ENCODE measurements at regions not wholly inside any gene's neighbourhood (a gene's known extent, or its start where the extent isn't known, plus 50 kb on each side); places are given as distances from the start of the nearest gene placed in this dataset.

DNA sequence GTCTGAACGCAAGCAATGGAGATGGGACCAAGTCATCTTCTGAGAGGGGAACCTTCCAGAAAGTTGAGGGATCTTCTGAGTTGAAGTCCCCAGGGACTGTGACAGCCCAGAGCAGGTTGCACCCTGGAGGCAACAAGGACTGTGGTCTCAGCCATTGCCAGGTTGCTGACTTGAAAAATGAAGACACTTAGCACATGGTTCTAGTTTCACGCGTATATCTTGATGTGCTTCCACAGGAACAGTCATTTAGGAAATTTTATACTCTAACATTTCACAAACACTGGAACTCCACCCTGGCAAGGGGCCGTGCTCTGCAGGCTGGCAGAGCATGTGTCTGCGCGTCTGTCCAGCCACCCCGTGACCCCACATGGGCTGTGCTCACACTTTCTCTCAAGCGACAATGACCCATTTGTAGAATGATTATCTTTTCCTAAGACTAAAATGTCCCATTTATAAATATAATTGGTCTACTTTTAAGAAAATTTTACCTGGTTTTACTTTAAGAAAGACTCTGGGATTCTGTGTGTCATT lies 157.0 kb downstream of the ERMARD start:
- in situ Hi-C loops (cut with HindIII; ENCODE audit: low sequenced_read_pairs): no loop called here
- DNase-seq (ENCODE audit: low spot score): no peak

DNA sequence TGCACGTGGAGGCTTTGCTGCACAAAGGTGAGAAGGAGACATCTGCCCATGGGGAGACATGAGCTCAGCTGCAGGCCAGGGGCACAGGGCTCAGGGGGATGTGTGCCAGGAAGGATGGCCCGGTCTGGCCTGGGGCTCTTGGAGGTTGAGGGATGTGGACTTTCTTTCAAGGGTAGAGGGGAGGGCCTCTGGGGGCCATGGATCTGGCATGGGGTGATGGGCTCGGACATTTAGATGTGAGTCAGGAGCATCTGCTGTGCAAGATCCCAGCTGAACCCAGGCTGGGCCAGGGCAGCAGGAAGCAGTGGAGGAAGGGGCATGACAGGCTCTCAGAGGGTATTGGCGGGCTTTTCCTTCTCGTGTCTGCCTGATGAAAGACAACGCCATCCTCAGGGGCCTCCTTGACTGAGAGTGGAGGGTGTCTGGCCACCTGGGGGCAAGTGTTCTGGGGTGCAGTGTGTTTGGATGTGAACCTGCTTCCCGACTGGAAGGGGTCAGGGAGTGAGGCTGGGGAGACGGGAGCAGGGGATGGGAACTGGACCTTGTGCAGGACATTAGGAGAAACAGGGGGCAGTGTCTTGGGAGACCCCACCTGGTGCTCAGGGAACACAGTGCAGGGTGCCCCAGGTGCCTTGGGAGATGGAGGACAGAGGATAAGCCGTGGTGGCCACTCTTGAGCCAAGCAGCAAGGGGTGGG lies 156.1 kb downstream of the ERMARD start:
- no peak for DNase-seq (ENCODE audit: low spot score)
- in situ Hi-C loops (cut with HindIII; ENCODE audit: low sequenced_read_pairs): no loop called here

DNA sequence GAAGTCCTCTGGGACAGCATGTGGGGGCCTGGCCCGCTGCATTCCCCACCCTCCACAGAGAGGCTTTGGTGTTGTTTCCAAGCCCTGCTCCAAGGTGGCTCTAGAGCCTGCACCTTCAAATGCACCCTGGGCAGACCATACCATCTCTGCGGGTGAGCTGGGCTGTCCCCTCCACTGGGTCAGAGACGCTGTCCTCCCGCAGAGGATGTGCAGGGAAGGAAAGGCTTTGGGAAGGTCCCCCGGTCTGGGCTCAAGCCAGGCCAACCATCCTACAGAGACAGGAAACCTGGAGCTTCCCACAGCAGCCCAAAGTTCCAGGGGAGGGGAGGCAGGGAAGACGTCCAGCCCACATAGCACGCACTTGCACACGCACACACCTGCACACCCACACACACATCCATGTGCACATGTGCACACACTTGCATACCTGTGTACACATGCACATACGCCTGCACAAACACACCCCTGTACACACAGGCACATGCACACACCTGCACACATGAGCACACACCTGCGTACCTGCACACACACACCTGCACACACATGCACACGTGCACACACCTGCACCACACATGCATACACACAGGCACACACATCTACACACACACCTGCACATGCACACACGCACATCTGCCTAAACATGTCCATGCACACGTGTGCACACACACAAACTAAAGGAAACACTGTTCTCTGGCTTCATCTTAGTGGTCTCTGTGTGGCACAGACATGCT lies 155.4 kb downstream of the ERMARD start:
- in situ Hi-C loops (cut with HindIII; ENCODE audit: low sequenced_read_pairs): no loop called here
- DNase-seq (ENCODE audit: low spot score): no peak

DNA sequence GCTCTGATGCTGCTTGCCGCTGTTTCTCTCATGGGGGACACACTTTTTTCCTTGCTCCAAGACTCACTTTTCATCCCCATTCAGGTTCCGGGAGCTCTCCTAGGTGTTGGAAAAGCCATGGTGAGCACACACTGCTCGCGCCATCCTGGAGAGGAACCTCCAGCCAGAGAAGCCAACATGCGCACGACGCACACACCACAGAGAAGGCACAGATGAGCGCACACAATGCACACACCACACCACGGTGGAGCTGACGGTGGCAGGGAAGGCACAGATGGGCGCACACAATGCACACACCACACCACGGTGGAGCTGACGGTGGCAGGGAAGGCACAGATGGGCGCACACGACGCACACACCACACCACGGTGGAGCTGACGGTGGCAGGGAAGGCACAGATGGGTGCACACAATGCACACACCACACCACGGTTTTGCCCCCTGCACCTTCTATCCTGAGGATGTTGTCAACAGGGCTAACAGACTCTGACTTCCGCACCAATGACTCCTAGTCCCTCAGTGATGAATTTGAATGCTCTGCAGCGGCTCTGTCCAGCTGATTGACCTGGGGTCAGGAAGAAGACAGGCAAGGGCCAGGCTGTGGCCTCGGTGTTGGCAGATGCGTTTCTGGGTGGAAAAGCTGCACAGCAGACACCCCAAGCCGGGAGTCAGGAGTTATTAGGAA lies 154.7 kb downstream of the ERMARD start:
- DNase-seq (ENCODE audit: low spot score): no peak
- in situ Hi-C loops (cut with HindIII; ENCODE audit: low sequenced_read_pairs): no loop called here

DNA sequence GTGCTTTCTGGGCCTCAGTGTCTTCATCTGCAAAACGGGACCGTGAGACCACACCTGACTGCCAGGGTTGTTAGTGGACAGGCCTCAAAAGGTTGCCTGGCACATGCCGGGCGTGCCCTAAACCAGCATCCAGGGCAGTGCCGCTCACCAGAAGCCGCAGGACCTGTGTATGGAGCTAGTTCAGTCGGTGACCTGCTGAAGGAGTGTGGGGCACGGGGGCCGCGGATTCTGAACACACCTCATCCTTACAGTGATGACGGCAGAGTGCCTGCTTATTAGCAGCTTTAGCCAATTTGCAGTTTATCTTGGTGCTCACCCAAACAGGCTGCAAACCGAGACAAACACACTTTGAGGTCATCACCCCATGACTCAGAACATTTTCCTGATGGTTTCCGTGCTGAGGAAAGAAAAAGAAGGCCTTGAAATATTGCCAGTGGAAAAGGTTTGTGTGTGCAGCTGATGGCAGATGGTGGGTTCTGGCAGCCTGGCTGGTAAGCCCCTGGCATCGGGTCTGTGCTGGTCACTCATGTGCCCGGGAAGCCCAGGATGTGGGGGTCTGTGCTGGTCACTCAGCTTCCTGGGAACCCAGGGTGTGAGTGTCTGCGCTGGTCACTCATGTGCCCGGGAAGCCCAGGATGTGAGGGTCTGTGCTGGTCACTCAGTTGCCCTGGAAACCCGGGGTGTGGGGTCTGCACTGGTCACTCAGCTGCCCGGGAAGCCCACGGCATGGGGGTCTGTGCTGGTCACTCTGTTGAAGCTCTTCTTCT lies 153.8 kb downstream of the ERMARD start:
- in situ Hi-C loops (cut with HindIII; ENCODE audit: low sequenced_read_pairs): no loop called here
- DNase-seq (ENCODE audit: low spot score): no peak

DNA sequence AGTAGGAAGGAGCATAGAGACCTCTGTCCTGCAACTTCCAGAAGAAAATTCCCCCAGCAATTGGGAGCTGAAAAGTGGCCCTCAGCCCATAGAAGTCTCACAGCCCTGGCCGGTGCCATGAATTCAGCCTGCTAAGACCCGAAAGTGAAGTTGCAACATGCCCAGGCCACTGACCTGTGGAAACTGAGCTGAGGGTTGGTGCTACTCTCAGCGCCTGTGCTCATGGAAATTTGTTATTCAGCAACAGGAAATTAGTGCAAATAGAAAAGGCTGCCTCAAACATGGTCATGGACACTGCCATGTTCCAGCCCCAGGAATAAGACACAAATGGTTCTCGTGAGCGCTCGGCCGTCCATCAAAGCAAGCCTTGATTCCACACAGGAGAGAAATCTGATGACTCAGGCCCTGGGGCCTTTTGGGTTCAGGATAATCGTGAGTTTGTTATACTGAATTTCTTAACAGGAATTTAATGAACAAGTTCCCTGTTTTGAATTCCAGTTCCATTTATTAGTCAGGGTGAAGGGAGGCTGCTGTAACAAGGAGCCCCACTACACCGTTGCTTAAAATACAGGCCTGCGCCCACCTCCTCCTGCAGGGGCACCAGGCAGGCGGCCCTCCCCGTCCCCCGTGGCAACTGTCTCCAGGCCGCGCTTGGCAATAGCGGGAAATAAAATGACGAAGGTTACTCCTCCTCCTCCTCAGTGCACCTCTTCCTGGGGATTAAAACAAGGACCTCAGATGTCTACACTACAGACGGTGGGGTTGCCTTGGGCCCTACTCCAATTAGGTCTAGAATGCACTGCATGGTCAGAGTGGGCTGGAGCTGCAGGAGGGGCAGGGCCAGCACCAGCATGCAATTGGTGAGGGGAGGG lies 152.9 kb downstream of the ERMARD start:
- in situ Hi-C loops (cut with HindIII; ENCODE audit: low sequenced_read_pairs): no loop called here
- DNase-seq (ENCODE audit: low spot score): no peak

DNA sequence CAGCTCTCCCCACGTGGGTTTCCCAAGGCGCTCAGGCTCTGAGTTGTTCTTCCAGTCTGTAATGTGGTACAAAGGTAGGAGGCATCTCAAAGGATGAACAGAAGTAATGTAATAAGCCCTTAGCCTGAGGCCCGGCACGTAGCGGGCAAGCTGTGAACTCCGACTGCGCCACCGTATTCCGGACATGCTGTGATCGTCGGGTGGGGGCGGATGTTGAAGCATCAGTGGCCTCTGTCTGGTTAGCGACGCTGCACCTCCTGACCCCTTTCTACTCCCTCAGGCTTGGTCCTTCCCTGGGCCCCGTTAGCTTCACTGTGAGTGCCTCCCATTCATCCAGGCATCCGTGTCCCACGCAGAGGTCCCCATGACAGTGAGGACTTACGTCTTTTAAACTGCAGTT lies 151.7 kb downstream of the ERMARD start:
- in situ Hi-C loops (cut with HindIII; ENCODE audit: low sequenced_read_pairs): no loop called here
- DNase-seq (ENCODE audit: low spot score): no peak

DNA sequence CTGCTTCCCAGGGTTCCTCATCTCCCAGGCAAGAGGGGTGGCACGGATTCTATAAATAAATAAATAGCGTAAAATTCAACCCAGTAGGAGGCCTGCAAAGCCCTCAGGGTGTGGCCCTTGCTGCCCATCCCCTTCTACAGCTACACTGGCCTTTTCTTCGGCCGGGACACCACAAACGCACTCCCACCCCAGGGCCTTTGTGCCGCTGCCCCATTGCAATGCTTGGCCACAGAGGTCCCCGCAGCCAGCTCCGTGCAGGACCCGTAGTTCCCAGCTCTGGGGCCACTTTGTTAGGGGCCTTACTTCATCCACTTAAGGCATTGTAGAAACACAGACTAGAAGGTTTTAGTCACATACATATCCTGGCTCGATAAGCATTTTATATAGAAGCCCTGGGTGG lies 151.2 kb downstream of the ERMARD start:
- no peak for DNase-seq (ENCODE audit: low spot score)
- in situ Hi-C loops (cut with HindIII; ENCODE audit: low sequenced_read_pairs): no loop called here

DNA sequence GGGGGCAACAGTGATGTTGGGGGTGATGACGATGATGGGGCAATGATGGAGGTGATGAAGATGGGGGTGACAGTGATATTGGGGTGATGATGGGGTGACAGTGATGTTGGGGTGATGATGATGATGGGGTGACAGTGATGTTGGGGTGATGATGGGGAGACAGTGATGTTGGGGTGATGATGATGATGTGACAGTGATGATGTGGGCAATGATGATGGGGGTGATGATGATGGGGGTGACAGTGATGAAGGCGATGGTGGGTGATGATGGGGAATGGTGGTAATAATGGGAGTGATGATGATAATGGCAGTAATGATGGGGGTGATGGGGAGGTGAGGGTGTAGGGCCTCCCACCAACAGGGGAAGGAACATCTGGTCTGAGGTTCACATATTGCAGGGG lies 150.6 kb downstream of the ERMARD start:
- no peak for DNase-seq (ENCODE audit: low spot score)
- in situ Hi-C loops (cut with HindIII; ENCODE audit: low sequenced_read_pairs): no loop called here

DNA sequence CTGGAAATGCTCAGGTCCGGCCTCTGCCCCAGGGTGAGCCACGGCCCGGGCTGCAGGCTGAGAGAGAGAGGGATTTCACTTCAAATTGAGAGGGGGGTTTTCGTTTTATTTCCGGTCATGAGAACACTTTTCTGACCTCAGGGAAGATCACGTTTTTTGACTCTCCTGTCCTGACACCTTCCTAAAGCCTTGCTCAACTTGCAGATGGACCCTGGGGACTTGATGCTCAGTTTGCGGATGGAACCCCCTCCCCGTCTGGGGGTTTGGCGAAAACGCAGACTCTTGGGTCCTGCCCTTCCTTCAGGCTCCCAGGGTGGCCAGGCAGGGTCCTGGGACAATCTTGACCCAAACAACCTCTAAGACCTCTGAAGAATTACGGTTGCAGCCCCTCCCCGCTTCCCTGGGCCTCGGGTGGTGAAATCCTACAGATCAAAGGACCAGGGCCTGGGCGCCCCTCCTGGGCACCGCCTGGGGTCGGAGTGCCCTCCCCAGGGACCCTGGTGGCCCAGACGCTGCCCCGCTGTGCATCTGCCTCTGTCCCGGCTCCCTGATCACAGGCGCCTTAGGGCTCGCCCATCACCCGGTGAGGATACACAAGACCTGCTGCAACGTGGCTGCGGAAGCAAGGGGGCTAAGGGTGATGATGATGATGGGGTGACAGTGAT lies 148.2 kb downstream of the ERMARD start:
- no peak for DNase-seq (ENCODE audit: low spot score)
- in situ Hi-C loops (cut with HindIII; ENCODE audit: low sequenced_read_pairs): loop anchor here (10.0 kb wide), 1 partner anchor 155 kb away; no protein-coding TSS in a partner anchor

DNA sequence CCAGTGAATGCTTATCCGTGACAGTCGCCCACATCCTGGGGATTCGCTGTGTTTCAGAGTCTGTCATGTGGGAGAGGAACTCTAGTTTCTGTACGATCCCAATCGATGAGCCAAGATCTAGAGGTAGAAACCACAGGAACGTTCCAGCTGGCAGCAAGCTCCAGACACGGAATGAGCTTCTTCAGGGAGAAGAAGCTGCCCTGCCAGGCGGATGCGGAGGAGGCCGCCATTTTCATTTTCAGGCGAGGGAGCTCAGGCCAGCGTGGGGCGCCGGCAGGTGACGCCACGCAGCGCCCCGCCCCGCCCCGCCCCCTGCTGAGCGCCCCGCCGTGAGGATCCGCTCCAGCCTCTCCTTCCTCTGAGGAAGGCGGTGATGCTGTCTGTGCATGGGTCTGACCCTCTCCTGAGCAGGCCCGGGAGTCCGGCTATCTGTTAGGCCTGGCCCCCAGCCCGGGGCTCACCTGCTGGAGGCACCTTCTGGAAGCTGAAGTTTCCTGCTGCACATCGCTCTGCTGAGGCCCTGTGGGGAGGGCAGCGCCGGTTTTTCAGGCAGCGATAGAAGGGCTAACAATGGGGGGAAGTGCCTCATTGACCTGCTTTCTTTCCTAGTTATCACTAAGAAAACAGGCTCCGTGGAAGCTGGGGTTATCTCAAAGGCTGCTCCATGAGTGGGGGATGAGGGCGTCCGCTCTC lies 147.5 kb downstream of the ERMARD start:
- in situ Hi-C loops (cut with HindIII; ENCODE audit: low sequenced_read_pairs): loop anchor here (10.0 kb wide), 1 partner anchor 154 kb away; no protein-coding TSS in a partner anchor
- DNase-seq (ENCODE audit: low spot score): no peak

DNA sequence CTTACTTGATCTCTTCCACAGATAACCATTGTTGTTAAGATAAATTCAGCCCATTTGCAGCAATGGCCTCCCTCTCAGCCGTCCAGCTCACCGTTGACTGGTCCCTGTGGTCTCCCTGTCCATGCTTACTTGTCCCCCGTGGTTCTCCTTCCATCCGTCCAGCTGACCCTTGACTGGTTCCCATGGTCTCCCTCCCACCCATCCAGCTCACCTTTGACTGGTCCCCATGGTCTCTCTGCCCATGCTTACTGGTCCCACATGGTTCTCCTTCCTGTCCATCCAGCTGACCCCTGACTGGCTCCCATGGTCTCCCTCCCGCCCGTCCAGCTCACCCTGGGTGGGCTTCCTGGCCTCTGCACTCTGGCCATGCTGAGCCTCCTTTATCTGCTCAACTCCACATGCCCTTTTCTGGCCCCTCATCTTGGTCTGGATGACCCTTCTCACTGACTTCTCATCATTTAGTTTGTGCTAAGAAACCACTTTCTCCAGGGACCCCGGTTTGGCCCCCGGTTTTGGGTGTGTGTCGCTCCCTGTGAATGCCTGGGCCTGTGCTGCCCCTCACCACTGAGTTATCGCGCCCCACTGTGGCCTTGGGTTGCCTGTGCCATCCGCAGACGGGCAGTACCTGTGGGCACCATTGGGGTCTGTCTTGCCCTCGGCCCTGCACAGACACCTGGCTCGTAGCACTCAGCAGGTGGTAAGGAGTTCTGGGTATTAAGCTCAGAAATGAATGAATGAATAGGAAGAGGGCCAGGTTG lies 146.4 kb downstream of the ERMARD start:
- in situ Hi-C loops (cut with HindIII; ENCODE audit: low sequenced_read_pairs): loop anchor here (10.0 kb wide), 1 partner anchor 153 kb away; no protein-coding TSS in a partner anchor
- DNase-seq (ENCODE audit: low spot score): no peak

DNA sequence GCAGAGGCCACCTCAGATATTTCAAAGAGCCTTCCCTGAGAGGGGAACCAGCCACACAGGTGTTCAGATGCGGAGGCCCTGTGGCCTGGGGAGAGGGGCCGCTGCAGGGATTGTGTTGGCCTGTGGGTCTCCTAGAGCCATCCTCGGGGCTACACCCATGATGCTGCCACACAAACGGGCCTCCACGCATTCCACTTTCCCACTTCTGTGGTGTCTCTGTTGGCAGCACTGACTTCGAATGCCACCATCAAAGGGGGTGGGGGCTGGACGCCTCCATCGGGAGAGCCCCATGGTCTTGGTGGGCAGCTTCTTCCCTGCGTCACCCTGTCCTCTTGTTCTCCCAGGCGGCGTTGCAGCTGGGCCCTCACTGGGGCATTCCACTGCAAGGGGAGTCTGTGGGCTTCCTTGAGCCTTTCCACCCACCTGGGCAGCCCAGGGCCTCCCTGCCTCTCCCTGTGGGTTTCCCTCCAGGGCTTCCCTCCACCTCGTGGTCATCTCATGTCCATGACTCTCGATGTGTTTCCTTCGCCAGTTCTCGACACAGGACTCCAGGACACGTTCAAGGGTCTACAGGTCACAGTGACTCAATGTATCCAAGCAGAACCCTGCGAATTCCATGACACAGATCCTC lies 145.5 kb downstream of the ERMARD start:
- in situ Hi-C loops (cut with HindIII; ENCODE audit: low sequenced_read_pairs): loop anchor here (10.0 kb wide), 1 partner anchor 152 kb away; no protein-coding TSS in a partner anchor
- no peak for DNase-seq (ENCODE audit: low spot score)

DNA sequence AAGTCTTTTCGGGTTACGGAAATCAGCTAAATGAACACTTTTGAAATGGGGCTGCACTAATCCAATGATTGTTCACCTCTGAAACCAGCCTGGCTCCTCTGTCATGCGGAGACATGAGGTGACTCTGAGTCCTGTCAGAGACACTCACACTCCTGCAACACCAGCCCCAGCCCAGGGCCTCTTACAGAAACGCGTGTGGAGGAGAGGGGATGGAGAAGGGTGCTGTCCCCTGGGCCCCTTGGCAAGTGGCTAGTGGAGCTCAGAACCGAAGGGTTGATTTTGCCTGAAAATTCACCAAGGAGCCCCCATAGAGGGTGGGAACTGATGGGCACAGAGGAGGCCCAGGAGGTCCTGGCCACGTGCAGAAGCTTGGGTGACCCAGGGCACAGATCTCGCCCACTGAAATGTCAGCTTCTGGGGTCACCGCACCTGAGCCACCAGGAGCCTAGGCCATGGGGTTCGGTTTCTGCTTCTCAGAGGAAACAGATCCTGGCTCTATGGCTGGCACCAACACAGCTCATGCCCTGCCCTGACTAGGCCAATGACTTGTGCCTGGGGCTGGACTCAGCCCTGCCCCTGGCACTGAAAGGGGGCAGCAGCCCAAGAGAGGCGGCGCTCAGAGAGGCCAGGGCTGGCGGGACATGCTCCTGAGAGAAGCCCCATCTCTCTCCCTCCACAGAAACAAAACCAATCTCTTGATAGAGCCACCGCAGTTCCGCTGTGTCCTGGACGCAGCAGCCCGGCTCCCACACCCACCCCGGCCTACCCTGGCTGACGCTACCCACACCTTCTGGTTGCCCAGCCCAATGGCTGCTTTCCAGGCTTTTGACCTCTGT lies 144.7 kb downstream of the ERMARD start:
- DNase-seq (ENCODE audit: low spot score): no peak
- in situ Hi-C loops (cut with HindIII; ENCODE audit: low sequenced_read_pairs): loop anchor here (10.0 kb wide), 1 partner anchor 151 kb away; no protein-coding TSS in a partner anchor

All from G401 (cell line).